ENCODE measurements at regions not wholly inside any gene's neighbourhood (a gene's known extent, or its start where the extent isn't known, plus 50 kb on each side); places are given as distances from the start of the nearest gene placed in this dataset.
A peak's percentile ranks its signal among the peaks of the same experiment; 100 is the strongest.

GRCh38 chr6:78436335-78436734 is 431.0 kb upstream of the IRAK1BP1 start:
- TF ChIP-seq ZBTB33 (IDR thresholded peaks at IDR 0.05) (no peak), RXRA (IDR thresholded peaks at IDR 0.05) (no peak), REST (IDR thresholded peaks at IDR 0.05) (no peak), CTCF (IDR thresholded peaks at IDR 0.05; ENCODE audit: low read depth, low read length, missing input control) (peak; percentile 8), YY1 (IDR thresholded peaks at IDR 0.05) (no peak), FOXA2 (IDR thresholded peaks at IDR 0.05) (no peak), ATF3 (IDR thresholded peaks at IDR 0.05) (no peak), HNF4G (IDR thresholded peaks at IDR 0.05) (no peak), SP1 (IDR thresholded peaks at IDR 0.05) (no peak), TAF1 (conservative IDR thresholded peaks at IDR 0.05) (no peak), EGR1 (IDR thresholded peaks at IDR 0.05; ENCODE audit: low read depth in 2 of 2) (no peak), MAX (IDR thresholded peaks at IDR 0.05) (no peak), GABPA (IDR thresholded peaks at IDR 0.05 in 1 of 2, conservative IDR thresholded peaks at IDR 0.05 in 1 of 2) (no peak), JUND (IDR thresholded peaks at IDR 0.05) (no peak)
